HG02642 (cell line): ENCODE measurements at regions not wholly inside any gene's neighbourhood (a gene's known extent, or its start where the extent isn't known, plus 50 kb on each side); places are given as distances from the start of the nearest gene placed in this dataset.

Experiments used
- ATAC-seq: cut with Tn5 transposase; IDR thresholded peaks from one replicate; pipeline ENCODE4 v1.9.1; 2021; ENCODE audit warnings: mild to moderate bottlenecking; ENCODE audit not compliant: unreplicated experiment, poor library complexity

DNA sequence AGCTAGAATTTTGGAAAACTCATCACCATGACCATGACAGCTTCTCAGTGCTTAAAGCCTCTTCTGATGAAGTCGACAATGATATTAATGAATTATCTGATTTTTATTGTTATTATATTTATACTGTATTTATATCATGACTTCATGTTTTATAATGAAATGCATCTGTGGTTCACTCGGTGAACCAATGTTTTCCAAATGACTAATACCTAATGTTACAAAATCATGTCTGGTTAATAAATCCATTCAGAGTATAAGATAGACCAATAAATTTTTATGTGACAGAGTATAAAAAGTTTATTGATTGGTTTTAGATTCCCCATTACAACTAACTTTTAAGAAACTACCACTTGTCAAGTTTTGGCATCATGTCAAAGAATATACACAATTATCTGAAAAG is 416.5 kb downstream of the MLLT3 start:
- ATAC-seq: no peak

DNA sequence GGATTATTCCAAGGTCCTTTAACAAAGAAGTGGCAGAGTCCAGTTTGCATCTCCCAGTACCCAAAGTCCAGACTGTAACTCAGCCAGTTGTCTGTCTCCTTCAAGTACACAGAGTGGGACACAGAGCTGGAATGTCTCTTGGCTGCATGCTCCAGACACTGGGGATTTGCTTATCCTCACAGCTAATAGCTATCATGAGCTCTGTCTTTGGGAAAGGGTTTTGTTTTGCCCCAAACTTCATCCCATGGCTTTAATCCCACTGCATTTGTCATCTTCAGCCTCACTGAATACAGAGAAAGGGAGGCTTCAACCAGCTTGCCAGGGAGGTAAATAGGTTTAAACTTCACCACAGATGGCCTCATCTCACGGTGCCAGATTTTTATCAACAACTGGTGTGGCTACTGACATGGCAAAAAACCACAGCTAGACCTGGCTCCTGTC is 412.2 kb upstream of the SLC24A2 start:
- ATAC-seq: no peak

DNA sequence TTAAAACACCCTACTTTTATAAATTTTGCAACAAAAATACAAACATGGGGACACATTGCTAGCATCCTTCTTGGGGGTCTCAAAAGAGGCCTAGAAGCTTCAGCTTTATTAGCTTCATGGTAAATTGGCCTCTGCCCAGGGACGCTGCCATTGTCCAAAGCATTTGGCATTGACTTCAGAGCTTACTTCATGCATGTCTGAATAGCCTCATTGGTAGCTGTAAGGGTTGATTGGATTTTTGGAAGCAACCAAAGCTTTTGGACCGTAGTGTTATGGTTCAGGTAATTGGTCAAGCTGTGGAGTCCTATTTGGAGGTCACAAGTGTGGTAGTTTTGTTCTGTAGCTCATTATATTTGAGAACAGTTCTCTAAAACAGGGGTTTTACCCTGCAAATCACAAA is 411.7 kb upstream of the SLC24A2 start:
- no peak for ATAC-seq

DNA sequence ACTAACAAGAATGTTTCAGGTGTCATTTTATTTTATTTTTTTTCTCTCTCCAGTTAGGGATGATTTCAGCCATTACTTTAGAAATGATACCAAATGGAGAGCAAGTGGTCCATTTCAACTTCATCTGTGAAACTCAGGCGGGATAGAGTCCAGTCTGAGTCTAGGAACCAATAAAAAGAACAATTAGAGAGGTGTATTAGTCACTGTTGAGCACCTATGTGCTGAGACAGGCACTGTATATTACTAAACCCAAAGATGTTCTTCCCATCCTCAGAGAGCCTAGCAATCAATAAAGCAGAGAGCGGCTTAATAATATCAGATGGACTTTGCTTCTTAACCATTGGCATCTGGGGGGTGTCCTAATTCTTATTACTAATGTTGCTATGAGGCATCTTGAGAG is 410.3 kb upstream of the SLC24A2 start:
- no peak for ATAC-seq

DNA sequence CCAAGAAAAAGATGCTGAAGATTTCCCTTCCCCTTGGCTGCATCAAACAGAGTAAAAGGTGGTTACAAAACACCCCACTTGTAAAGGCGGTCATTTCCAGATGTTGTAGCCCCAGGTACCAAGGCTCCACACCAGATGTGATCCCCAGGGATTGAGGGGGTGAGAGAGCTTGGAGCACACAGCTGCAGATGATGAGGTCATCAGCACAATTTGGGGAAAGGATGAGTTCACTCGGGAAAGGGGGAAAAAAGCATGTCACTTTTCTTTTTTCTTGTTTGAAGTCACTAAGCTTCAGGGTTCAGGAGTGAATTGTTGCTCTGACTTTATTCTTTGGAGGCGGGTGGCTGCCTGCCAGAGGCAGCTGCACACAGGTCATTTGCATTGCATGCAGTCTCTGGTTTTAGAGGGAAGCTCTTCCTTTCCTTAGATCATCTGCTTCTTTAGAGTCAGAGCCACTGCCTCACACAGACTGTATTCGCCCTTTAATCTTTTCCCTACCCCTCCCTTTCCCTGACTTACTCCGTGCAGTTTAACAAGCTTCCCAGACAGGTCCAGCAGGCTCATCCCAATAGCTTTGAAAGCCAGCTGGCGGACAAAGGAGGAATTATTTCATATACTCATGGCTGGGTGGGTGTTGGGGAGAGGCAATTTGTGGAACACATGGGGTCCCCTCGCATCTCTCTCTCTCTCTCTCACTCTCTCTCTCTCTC is 409.3 kb upstream of the SLC24A2 start:
- no peak for ATAC-seq

DNA sequence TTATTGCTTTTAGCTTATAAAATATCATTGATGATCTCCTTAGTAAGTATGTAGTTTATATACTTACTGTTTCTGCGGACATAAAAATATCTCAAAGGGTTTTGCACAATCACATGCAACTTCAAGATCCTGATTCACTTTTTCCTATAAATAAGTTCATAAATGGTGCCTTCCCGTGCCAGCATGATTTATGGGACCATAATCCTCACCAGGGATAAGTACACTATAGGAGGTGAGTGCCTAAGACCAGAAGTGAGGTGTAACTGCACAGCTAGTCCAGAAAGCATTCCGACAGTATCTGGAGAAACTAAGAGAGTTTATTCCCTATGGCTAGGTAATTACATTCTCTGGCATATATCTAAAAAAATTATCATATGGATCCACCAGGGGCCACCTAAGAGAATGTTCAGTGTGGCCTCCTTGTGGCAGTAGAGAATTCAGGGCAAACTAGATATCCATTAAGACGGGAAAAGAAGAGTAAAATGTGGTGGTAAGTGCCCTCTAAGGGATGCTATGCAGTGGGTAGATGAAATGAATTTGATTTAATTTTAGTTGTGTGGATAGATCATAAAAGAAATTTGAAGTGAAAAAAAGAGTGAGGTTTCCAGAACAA is 402.5 kb upstream of the SLC24A2 start:
- no peak for ATAC-seq

DNA sequence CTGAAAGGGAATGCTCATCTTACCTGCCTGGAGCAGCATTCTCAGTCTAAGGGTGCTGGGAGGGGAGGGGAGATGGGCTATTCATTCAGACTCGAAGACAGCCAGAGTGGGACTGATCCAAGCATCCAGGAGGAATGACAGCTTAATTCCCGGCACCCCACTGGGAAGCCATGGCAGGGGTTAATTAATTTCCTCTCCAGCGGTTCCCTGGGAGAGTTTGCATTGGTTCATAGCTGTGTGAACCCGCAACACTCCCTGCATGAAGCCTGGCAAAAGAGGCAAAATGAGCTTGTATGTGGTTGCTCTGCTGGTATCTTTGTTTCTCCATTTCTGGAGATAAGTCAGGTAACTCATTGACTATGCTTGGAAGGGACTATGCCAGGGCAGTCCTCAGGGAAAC is 401.0 kb upstream of the SLC24A2 start:
- ATAC-seq: no peak

DNA sequence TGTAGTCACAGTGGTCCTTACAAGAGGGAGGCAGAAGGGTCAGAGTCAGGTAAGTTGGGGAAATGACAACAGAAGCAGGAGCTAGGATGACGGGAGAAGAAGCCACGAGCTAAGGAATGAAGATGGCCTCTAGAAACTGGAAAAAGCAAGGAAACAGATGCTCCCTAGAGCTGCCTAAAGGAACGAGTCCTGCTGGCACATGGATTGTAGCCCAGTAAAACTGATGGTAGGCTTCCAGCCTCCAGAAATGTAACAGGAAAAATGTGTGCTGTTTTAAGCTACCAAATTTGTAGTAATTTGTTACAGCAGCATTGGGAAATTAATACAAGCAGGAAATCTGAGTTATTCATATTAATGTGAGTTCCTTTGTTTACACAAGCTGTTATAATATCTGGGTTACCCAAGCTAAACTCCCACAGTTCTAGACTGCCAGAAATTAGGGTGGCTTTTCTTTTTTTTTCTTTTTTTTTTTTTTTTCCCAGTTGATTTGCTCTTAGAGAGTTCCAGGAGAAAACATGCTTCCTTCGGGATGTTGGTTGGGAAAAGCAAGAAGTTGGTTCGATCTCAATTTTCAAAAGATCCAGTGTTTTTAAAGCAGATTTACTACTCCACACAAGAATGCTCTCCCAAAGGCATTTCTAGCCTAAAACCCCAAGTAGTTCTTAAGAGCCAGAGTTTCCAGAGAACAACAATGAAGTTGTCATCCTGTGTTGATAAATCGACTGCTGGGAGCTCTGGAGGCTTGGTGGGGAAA is 400.0 kb upstream of the SLC24A2 start:
- no peak for ATAC-seq

DNA sequence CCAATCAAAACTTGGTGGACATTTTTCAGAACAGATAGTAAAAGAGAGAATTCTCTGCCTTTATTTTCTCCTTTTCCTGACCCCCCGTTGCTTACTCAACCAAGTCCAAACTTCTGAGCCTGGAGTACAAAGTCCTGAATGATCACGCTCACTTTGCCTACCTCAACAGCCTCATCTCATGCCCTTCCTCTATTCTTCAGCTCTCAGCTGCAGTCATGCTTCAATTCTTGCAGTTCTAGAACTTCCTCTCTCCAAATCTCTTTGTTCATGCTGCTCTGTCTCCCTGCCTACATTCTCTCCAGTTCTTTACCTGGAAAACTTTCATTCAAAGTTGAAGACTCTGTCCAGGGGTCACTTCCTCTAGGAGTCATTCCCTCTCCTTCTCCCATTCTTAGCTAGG is 398.5 kb upstream of the SLC24A2 start:
- no peak for ATAC-seq

DNA sequence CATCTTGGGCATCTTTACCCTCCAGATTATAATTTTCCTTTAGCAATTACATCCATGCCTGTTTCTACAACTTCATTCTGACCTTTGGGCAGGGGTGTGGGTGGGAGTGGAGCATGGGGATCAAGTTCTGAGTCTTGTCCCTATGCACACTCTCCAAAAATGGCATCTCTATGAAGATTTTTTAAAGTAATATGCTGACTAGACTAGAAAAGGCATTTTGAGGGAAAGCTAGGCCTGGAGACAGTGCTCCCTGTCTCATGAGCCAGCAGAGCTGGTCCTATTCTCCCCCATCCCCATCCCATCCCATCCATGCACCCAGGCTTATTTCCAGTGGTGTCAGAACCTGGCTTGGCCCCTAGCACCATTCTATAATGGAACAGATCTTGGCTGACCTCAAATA is 398.0 kb upstream of the SLC24A2 start:
- no peak for ATAC-seq

DNA sequence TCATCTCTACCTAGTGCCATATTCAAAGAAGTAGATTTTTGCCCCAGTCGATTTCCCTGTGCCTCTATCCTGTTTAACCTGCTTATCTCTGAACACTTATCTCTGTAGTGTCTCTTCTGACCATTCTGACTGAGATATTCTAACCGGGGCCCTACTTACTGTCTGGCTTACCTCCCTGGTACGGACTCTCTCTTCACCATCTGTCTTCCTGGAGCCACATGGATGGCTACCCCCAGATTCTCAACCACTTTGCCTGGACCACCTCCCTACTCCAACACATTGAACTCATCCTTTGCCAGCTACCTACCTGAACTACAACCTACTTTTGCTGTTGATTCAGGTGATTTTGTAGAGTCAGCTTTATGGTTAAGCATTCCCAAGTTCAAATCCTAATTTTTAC is 397.4 kb upstream of the SLC24A2 start:
- no peak for ATAC-seq

DNA sequence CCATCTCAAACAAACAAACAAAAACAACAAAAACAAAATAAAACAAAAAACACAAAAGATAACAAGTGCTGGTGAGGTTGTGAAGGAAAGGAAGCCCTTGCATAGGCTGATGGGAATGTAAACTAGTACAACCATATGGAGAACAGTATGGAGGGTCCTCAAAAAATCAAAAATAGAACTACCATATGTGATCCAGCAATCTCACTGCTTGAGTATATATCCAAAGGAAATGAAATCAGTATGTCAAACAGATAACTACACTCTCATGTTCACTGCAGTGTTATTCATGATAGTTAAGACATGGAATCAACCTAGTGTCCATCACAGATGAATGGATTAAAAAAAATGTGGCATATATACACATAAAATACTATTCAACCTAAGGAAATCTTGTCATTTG is 395.7 kb upstream of the SLC24A2 start:
- no peak for ATAC-seq

DNA sequence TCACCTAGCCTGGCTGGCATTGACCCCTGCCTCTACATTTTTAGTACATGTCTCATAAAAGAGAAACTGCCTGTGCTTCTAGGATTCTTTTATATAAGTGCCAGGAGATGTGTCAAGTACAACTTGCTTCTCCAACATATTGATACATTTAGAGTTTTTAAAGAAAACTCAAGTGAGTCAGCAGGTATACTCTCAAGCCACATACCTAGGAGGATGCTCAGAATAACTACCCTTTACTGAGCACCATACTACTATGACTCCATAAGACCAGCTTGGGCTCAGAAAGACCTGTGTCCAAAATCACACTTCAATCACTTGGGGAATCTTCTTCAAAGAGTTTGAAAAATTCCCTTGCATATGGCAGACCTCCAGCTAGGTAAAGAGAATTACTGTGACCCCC is 389.8 kb upstream of the SLC24A2 start:
- no peak for ATAC-seq

DNA sequence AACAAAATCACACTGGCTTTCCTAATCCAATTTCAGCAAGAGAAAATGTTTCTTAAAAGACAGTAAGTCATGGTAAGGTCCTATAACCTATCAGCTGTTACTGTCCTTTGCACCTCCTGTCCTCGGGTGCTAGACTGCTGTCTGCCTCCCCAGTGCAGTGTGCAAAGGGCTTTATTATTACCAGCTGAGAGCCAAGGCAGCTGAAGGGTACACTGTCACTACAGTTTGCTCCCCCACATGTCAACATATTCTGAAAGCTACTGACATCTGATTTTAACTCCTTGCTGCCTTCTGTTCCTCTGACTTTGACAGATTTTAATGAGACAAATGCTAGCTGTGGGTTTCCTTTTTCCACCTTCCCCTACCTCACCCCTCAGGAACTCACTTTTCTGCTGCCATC is 389.4 kb upstream of the SLC24A2 start:
- no peak for ATAC-seq

DNA sequence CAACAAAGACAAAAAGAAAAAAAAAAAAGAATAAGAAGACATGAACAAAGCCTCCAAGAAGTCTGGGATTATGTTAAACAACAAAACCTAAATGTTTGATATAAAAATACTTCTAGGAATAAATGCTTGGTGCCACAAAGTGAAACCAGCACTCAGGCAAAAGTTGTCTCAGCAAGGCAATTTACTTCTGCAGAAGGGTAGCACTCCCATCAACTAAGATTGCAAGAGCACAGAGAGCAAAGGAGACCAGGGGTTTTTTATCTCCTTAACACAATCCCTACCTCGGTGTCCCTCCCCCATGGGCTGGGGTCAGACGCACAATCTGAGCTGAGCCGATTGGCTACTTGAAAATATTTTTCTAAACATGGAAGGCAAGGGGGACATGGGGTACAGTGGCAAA is 381.3 kb upstream of the SLC24A2 start:
- ATAC-seq: no peak

DNA sequence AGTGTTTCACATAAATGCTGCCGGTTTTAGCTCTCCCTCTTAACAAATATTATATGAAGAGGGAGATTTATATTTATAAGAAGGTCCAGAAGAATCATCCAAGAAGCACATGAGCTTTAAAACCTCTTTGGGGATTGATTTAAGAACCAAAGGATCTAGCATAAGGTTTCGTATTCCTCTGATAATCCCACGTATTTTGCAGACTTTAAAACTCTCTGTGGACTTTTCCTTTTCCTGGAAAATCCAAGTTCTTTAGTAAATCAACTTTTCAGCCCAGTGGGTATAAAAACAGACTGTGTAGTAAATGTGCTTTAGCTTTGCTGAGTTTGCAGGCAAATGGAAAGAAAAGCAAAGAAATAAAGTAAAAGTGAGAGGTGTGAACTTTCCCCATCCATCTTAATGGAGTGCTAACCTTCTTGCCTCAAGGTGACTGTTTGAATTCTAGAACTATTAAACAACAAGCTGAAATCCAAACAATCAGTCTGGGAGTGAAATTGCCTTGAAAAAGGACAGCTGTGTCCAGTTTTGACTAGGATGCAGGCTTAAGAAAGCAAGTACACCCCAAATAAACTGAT is 363.4 kb upstream of the SLC24A2 start:
- no peak for ATAC-seq

DNA sequence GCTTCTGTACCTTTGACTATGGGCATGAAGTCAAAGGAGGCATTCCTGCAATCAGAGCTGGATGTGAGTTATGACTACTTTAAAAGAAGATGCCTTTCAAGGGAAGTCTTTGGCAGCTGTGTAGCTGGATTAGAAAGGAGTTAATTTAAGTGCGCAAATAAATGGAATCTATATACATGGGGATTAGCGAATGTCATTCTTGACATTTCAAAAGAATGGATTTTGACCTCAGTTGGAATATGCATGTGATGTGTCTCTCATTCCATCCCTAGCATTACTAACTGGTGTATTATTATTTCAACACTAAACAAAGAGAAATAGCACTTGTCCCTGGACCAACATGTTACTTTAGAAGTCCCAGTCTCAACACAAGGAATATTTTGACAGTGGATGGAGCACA is 359.6 kb upstream of the SLC24A2 start:
- ATAC-seq: no peak

DNA sequence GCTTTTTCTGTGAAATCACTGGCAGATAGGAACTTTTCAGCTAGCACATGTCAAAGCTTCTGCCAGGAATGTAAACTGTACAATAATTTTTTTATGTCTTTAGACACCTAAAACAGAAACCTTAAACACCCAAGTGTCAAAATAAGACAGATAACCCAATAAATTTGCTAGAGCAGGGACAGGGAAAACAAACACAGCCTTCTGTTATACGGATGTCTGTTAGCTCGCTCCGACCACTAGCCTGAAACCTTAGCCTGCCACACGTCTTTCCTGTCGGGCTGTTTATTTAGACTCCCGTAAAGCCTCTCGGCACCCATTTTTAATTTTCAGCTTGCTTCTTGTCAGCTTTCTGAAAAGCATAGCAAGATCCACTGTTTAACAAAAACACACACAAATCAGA is 355.4 kb upstream of the SLC24A2 start:
- no peak for ATAC-seq

DNA sequence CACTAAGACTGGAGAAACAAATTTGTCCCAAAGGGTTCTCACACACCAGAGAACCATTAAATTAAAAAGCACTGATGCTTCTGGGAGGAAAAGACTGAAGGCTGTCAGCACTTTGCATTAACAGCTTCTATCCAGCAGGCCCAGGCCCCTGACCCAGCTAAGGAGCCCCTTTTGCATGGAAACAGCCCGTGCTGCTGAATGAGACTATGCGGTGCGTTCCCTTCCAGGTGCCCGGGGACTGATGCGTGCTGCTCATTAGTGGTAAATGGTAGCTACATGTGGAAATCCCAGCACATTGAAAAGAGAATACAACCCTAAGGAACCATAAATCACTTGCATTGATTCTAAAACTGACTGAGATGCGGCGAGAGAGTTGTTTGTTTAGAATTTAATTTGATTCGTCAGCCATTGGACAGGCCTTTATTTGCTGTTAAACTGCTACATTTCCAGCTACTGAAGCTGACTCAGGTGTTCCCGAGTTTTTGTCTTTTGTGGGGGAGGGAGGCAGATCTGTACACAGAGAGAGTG is 351.0 kb upstream of the SLC24A2 start:
- no peak for ATAC-seq

DNA sequence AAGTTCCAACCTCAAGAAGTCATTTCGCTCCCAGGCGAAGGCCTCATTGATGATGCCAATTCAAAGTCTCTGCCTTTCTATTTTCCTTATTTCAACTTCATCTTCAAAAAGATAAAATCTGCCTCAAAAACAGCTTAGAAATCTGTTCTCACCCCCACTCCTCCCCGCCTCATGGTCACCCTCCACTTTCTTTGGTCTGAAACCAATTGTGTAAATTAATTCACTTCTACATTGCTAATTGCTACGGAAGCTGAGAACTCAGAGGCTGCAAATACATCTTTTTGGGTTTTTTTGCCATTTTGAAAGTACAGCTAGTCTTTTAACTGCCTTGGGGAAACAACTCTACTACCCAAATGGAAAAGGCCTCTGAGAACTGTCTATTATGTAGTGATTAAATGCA is 350.0 kb upstream of the SLC24A2 start:
- no peak for ATAC-seq

DNA sequence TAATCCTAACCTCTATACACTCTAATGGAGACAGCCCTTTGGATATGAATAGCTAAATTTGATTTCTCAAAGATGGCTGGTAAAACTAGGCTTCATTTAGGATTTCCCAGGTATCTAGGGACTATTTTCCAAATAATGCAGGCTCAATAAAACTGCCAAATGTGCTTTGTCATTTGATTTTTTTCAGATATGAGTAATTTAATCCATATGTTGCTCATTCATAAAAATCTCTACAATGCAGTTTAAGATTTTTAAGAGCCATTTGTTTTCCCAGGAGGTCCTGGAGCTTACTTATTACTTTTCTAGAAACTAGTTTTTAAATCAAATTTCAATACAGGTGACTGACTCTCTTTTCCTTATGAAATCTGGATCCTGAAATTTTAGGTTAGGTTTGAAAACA is 349.3 kb upstream of the SLC24A2 start:
- ATAC-seq: no peak
